ENCODE measurements at regions not wholly inside any gene's neighbourhood (a gene's known extent, or its start where the extent isn't known, plus 50 kb on each side); places are given as distances from the start of the nearest gene placed in this dataset.

DNA sequence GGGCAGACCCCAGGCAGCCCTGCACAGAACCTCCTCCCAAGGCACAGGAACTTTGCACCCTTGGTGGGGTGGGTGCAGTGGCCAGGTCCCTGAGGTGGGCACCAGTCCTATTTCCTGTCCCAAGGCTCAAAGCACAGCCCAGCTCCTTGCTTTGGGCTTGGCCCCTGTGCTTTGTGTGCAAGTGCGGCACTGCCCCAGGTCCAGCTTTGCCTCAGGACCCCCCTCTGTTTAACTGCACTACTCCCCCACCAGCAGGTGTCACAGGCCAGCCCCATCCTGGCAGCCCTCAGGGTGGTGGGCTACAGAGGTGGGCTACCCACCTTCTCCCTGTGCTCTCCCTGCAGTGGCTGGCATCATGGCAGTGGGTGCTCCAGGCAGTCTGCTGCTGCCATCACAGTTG, 2469.0 kb downstream of the PCDH7 start:
- H3K79me2 ChIP-seq (ENCODE audit: insufficient read depth, low read length): no peaks in the 10 kb centered on the region
- H3K4me1 Mint-ChIP-seq: peaks cover 7% of the 10 kb centered on the region
- H3K9ac ChIP-seq (ENCODE audit: insufficient read depth, low read length, poor library complexity, severe bottlenecking): no peak overlapping the region
- no peaks in the 10 kb centered on the region for H3K27me3 Mint-ChIP-seq (ENCODE audit: low read depth in 3 of 3)
- H4K20me1 ChIP-seq (ENCODE audit: insufficient read depth, low read length): no peaks in the 10 kb centered on the region
- H3K4me3 ChIP-seq (replicated peaks in 1 of 3; ENCODE audit: low read depth in 2 of 3, low read length in 3 of 3): no peak overlapping the region
- no peaks in the 10 kb centered on the region for H3K27me3 ChIP-seq (ENCODE audit: control insufficient read depth in 2 of 2, insufficient read depth in 2 of 2, low read length in 2 of 2)
- TF ChIP-seq, protein P1, sequence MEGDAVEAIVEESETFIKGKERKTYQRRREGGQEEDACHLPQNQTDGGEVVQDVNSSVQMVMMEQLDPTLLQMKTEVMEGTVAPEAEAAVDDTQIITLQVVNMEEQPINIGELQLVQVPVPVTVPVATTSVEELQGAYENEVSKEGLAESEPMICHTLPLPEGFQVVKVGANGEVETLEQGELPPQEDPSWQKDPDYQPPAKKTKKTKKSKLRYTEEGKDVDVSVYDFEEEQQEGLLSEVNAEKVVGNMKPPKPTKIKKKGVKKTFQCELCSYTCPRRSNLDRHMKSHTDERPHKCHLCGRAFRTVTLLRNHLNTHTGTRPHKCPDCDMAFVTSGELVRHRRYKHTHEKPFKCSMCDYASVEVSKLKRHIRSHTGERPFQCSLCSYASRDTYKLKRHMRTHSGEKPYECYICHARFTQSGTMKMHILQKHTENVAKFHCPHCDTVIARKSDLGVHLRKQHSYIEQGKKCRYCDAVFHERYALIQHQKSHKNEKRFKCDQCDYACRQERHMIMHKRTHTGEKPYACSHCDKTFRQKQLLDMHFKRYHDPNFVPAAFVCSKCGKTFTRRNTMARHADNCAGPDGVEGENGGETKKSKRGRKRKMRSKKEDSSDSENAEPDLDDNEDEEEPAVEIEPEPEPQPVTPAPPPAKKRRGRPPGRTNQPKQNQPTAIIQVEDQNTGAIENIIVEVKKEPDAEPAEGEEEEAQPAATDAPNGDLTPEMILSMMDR (IDR thresholded peaks at IDR 0.05): no peak
- peaks cover 0 to 9% of the 10 kb centered on the region in 2 donors for H3K9me3 ChIP-seq (replicated peaks in 1 of 2; ENCODE audit: control insufficient read depth in 1 of 2, insufficient read depth in 1 of 2, low read length in 2 of 2)
- H3K4me3 Mint-ChIP-seq: no peak overlapping the region
- DNase-seq: no peak
- intact Hi-C loops (cut with micrococcal nuclease): no loop called here
- no peaks in the 10 kb centered on the region for H3K36me3 Mint-ChIP-seq
- no CpG with 5 or more reads among the region's 1 CpG for WGBS (ENCODE audit: insufficient coverage)
- H3K36me3 ChIP-seq (replicated peaks in 1 of 2; ENCODE audit: control insufficient read depth in 1 of 2, insufficient read depth in 2 of 2, low read length in 2 of 2): no peaks in the 10 kb centered on the region
- peaks cover 0 to 11% (median 0%) of the 10 kb centered on the region in 7 donors for H3K9me3 Mint-ChIP-seq
- H3K4me2 ChIP-seq (replicated peaks; ENCODE audit: extremely low read depth, low read length, poor library complexity, severe bottlenecking): no peak overlapping the region
- peaks cover 0 to 6% of the 10 kb centered on the region in 2 donors for H3K4me1 ChIP-seq (ENCODE audit: control insufficient read depth in 1 of 2, insufficient read depth in 2 of 2, low read length in 2 of 2)
- H2AFZ ChIP-seq (ENCODE audit: insufficient read depth, low read depth, low read length, poor library complexity, severe bottlenecking): no peak overlapping the region
- H3K27ac Mint-ChIP-seq: no peak overlapping the region
- H3K27ac ChIP-seq (ENCODE audit: low read depth in 1 of 2, low read length in 2 of 2): no peak overlapping the region

DNA sequence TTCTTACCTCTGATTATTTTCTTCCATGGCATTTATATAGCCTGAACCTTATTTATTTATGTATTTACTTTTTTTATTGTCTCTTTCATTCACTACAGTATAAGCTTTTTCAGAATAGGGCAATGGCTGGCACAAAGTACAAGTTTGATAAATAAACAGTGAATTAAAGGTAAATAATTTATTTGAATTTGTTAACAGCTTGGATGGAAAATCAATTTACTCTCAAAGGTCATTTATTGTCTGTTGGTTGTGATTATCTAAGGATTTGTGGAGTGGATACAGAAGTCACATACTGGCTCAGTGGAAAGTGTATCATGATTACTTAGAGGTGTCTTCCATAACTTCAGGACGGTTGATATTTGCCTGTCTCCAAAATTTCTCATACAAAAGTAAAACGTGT, 2472.9 kb downstream of the PCDH7 start:
- Histone ChIP-seq H3K4me3 (replicated peaks in 1 of 3; ENCODE audit: low read depth in 2 of 3, low read length in 3 of 3) (no peak overlapping the region), H3K27ac (ENCODE audit: low read depth in 1 of 2, low read length in 2 of 2) (no peak overlapping the region), H3K79me2 (ENCODE audit: insufficient read depth, low read length) (no peaks in the 10 kb centered on the region), H4K20me1 (ENCODE audit: insufficient read depth, low read length) (no peaks in the 10 kb centered on the region), H3K4me2 (replicated peaks; ENCODE audit: extremely low read depth, low read length, poor library complexity, severe bottlenecking) (no peak overlapping the region), H3K4me1 (ENCODE audit: control insufficient read depth in 1 of 2, insufficient read depth in 2 of 2, low read length in 2 of 2) (no peaks in the 10 kb centered on the region), H3K36me3 (replicated peaks in 1 of 2; ENCODE audit: control insufficient read depth in 1 of 2, insufficient read depth in 2 of 2, low read length in 2 of 2) (no peaks in the 10 kb centered on the region), H2AFZ (ENCODE audit: insufficient read depth, low read depth, low read length, poor library complexity, severe bottlenecking) (no peak overlapping the region), H3K9ac (ENCODE audit: insufficient read depth, low read length, poor library complexity, severe bottlenecking) (no peak overlapping the region), H3K9me3 (replicated peaks in 1 of 2; ENCODE audit: control insufficient read depth in 1 of 2, insufficient read depth in 1 of 2, low read length in 2 of 2) (peaks cover 0 to 9% of the 10 kb centered on the region in 2 donors), H3K27me3 (ENCODE audit: control insufficient read depth in 2 of 2, insufficient read depth in 2 of 2, low read length in 2 of 2) (no peaks in the 10 kb centered on the region)
- Mint-ChIP-seq H3K27me3 (ENCODE audit: low read depth in 3 of 3) (no peaks in the 10 kb centered on the region), H3K9me3 (peaks cover 0 to 7% (median 0%) of the 10 kb centered on the region in 7 donors), H3K4me3 (no peak overlapping the region), H3K27ac (no peak overlapping the region), H3K4me1 (no peaks in the 10 kb centered on the region), H3K36me3 (no peaks in the 10 kb centered on the region)
- TF ChIP-seq, protein P1 (IDR thresholded peaks at IDR 0.05): no peak
- DNase-seq: no peak
- intact Hi-C loops (cut with micrococcal nuclease): no loop called here
- WGBS (ENCODE audit: insufficient coverage): no CpG with 5 or more reads among the region's 2 CpGs
